Stomach (tissue), 8 donors: ENCODE measurements at regions not wholly inside any gene's neighbourhood (a gene's known extent, or its start where the extent isn't known, plus 50 kb on each side); places are given as distances from the start of the nearest gene placed in this dataset.

Experiments used
- DNase-seq, 2 donors: peaks; one replicate each; pipeline versions ENCODE4 v3.0.0 to v3.0.0-alpha.2; 2013 to 2019
- H3K27ac ChIP-seq, 5 donors: fragments of 200-600 bp in 4 of 5; sonication (generic) in 4 of 5; one replicate each; pipeline ENCODE4 v1.5.1; 2013 to 2019; ENCODE audit warnings: mild to moderate bottlenecking in 1 of 5, moderate library complexity in 1 of 5
- H3K27me3 ChIP-seq, 3 donors: fragments of 200-600 bp; sonication (generic); one replicate each; pipeline ENCODE4 v1.5.1; 2017 to 2019; ENCODE audit warnings: mixed run types in 1 of 3
- H3K36me3 ChIP-seq, 4 donors: fragments of 200-600 bp; sonication (generic); 1 replicate in 3 of 4; 2 replicates in 1 of 4; pipeline ENCODE4 v1.5.1; 2016 to 2019
- H3K4me1 ChIP-seq, 4 donors: fragments of 200-600 bp; sonication (generic); one replicate each; pipeline ENCODE4 v1.5.1; 2016 to 2019
- H3K4me3 ChIP-seq, 4 donors: fragments of 200-600 bp; sonication (generic) in 3 of 4; one replicate each; pipeline ENCODE4 v1.5.1; 2016 to 2019; ENCODE audit warnings: mild to moderate bottlenecking in 1 of 4
- H3K9me3 ChIP-seq, 4 donors: fragments of 200-600 bp; sonication (generic); one replicate each; pipeline ENCODE4 v1.5.1; 2016 to 2019
- EP300 ChIP-seq: sonication (generic); formaldehyde crosslinking; IDR thresholded peaks from one replicate; pipeline ENCODE4 v1.6.1; 2017; ENCODE audit warnings: antibody characterized with exemption
- POLR2A ChIP-seq, 4 donors: fragments of 450-650 bp; IDR thresholded peaks; one replicate each; pipeline ENCODE4 v1.6.1; 2016; ENCODE audit warnings: antibody characterized with exemption in 4 of 4, control low read depth in 2 of 4, mild to moderate bottlenecking in 1 of 4, moderate library complexity in 1 of 4
- POLR2AphosphoS5 ChIP-seq, 3 donors: sonication (generic); formaldehyde crosslinking; IDR thresholded peaks; one replicate each; pipeline ENCODE4 v1.6.1; 2016; ENCODE audit warnings: antibody characterized with exemption in 3 of 3
- WGBS, 5 donors: extraction: QIAGEN DNeasy Blood & Tissue Kit in 3 of 5; methylation state at CpG; one replicate each; pipeline versions ENCODE4 v1.1.5 to v1.1.7; 2013 to 2018; 5-methylcytosine and 5-hydroxymethylcytosine counted together
- intact Hi-C: fragments of 100-400 bp; cut with DNase I; formaldehyde crosslinking; loops from one replicate; pipeline ENCODE4 v1.15.1; 2023; ENCODE audit warnings: low total_unique reads
- TF ChIP-seq, protein P1 (sequence below), 7 experiments: fragments of 450-650 bp in 4 of 7; fragments of 200-600 bp in 3 of 7; sonication (generic) in 3 of 7; IDR thresholded peaks; one replicate each; pipeline ENCODE4 v1.5.1; 2016 to 2019; ENCODE audit warnings: antibody characterized with exemption in 7 of 7, control low read depth in 2 of 7, mild to moderate bottlenecking in 1 of 7
- donor health status: healthy with polysubstance abuse.
- donor health status: Bipolar disorder and iron deficiency.
- donor health status: healthy.

DNA sequence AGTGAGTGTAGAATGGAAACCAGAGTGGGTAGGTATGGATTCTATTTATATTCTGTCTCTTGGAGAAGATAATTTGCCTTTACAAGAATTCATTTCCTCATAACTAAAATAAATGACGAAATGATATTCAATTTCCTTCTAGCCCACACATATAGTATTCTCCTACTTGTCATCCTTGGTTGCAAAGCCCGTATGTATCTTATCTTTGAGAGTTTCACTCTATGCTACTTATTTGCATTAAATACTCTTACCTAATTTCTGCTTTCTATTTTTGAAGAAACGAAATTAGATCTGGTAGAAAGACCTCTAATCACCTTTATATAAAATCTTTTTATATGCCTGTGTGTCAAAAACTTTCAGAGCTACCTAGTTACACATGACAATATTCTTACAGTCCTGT lies 457.7 kb downstream of the NKX6-1 start:
- intact Hi-C loops, result no loop called here
- no peaks in the 10 kb centered on the region for H3K27me3 ChIP-seq
- no peaks in the 10 kb centered on the region for H3K4me1 ChIP-seq
- TF ChIP-seq EP300, result no peak
- TF ChIP-seq, protein P1, sequence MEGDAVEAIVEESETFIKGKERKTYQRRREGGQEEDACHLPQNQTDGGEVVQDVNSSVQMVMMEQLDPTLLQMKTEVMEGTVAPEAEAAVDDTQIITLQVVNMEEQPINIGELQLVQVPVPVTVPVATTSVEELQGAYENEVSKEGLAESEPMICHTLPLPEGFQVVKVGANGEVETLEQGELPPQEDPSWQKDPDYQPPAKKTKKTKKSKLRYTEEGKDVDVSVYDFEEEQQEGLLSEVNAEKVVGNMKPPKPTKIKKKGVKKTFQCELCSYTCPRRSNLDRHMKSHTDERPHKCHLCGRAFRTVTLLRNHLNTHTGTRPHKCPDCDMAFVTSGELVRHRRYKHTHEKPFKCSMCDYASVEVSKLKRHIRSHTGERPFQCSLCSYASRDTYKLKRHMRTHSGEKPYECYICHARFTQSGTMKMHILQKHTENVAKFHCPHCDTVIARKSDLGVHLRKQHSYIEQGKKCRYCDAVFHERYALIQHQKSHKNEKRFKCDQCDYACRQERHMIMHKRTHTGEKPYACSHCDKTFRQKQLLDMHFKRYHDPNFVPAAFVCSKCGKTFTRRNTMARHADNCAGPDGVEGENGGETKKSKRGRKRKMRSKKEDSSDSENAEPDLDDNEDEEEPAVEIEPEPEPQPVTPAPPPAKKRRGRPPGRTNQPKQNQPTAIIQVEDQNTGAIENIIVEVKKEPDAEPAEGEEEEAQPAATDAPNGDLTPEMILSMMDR (IDR thresholded peaks at IDR 0.05), result no peak
- no peak for TF ChIP-seq POLR2A (IDR thresholded peaks at IDR 0.05)
- TF ChIP-seq POLR2AphosphoS5 (IDR thresholded peaks at IDR 0.05), result no peak
- no peak overlapping the region for H3K4me3 ChIP-seq
- no peak for DNase-seq
- WGBS, 5 donors, result 67 to 76% (median 72%) methylated on average over 3 of the region's 3 CpGs
- H3K36me3 ChIP-seq, result no peaks in the 10 kb centered on the region
- no peak overlapping the region for H3K27ac ChIP-seq
- no peaks in the 10 kb centered on the region for H3K9me3 ChIP-seq

DNA sequence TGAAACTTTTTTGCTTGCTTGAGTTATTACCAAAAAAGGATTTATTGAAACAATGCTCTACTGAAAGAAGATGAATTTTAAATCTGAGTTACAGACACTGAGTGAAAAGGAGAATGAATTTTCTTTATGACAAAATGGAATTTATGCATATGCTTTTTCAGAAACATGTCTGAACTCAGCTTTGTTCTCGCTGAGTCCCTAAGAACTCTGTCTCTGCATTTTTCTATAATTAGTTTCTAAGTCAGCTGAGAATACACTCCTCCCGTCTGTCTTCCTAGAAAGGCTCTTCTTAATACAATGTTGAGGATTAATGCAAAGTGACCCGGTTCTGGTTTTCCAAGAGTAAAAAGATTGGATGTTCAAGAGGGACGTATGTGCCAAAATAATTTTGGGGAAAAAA lies 463.5 kb downstream of the NKX6-1 start:
- TF ChIP-seq, protein P1 (IDR thresholded peaks at IDR 0.05), result no peak
- TF ChIP-seq POLR2A (IDR thresholded peaks at IDR 0.05) (no peak), EP300 (no peak), POLR2AphosphoS5 (IDR thresholded peaks at IDR 0.05) (no peak)
- intact Hi-C loops, result no loop called here
- Histone ChIP-seq H3K4me1 (no peaks in the 10 kb centered on the region), H3K27me3 (no peaks in the 10 kb centered on the region), H3K27ac (no peak overlapping the region), H3K9me3 (no peaks in the 10 kb centered on the region), H3K4me3 (no peak overlapping the region), H3K36me3 (no peaks in the 10 kb centered on the region)
- 73 to 88% (median 81%) methylated on average over 4 of the region's 4 CpGs for WGBS, 5 donors
- no peak for DNase-seq

DNA sequence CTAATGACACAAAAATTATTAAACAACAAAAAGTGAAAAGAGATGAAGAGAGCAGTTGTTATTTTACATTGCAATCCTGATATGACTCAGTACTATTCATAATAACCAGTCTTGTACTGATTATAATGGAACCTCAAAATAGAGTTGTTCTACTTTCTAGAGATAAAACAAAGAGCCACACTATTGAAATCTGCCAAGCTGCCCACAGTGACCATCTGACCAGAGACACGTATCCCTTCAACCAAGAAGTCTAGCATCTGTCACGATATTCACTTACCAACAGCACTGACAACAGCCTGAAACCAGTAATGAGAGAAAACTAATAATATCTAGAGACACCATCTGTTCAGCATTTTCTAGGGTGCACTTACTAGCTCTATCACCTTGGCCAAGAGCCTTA lies 466.7 kb downstream of the NKX6-1 start:
- H3K27ac ChIP-seq, result no peak overlapping the region
- intact Hi-C loops, result no loop called here
- TF ChIP-seq EP300 (no peak), POLR2A (IDR thresholded peaks at IDR 0.05) (no peak), POLR2AphosphoS5 (IDR thresholded peaks at IDR 0.05) (no peak)
- TF ChIP-seq, protein P1 (IDR thresholded peaks at IDR 0.05), result no peak
- no peaks in the 10 kb centered on the region for H3K9me3 ChIP-seq
- 78 to 91% (median 86%) methylated on average over 2 of the region's 2 CpGs for WGBS, 5 donors
- H3K27me3 ChIP-seq, result no peaks in the 10 kb centered on the region
- DNase-seq, result no peak
- H3K36me3 ChIP-seq, result no peaks in the 10 kb centered on the region
- no peak overlapping the region for H3K4me3 ChIP-seq
- no peaks in the 10 kb centered on the region for H3K4me1 ChIP-seq

DNA sequence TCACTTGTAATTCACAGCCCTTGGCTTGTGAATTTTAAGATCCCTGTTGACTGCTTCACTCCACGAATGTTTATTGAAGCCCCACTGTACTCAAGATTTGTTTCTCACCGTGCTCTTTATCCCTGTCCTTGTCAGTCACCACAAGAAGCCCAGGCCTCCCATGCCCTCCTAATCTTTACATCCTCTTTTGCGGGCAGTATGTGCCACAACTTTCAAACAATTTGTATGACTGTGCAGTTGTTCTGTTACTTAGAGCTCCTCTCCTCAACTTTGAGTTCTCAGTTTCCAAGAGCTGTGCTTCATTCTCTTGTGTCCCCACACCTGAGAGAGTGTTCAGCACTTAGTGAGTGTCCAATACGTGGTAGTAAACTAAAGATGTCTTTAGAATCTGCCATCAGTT lies 467.7 kb downstream of the NKX6-1 start:
- 57 to 67% (median 59%) methylated on average over 4 of the region's 4 CpGs for WGBS, 5 donors
- no peaks in the 10 kb centered on the region for H3K36me3 ChIP-seq
- TF ChIP-seq EP300 (no peak), POLR2AphosphoS5 (IDR thresholded peaks at IDR 0.05) (no peak), POLR2A (IDR thresholded peaks at IDR 0.05) (no peak)
- TF ChIP-seq, protein P1 (IDR thresholded peaks at IDR 0.05), result no peak
- no peak overlapping the region for H3K27ac ChIP-seq
- DNase-seq, result no peak
- no peaks in the 10 kb centered on the region for H3K4me1 ChIP-seq
- intact Hi-C loops, result no loop called here
- no peak overlapping the region for H3K4me3 ChIP-seq
- no peaks in the 10 kb centered on the region for H3K27me3 ChIP-seq
- no peaks in the 10 kb centered on the region for H3K9me3 ChIP-seq
